DOHH2 (cell line): ENCODE measurements at regions not wholly inside any gene's neighbourhood (a gene's known extent, or its start where the extent isn't known, plus 50 kb on each side); places are given as distances from the start of the nearest gene placed in this dataset.

Experiments
- H3F3A ChIP-seq: fragments of 200-600 bp; sonication (generic), shearing (Covaris generic); 2 replicates; pipeline ENCODE4 v1.6.0; 2016; ENCODE audit warnings: antibody characterized with exemption, mild to moderate bottlenecking; ENCODE audit not compliant: control insufficient read depth, insufficient read depth
- H3K27ac ChIP-seq: fragments of 200-600 bp; sonication (generic); 2 replicates; pipeline ENCODE4 v1.5.1; 2014; ENCODE audit warnings: low read depth, mild to moderate bottlenecking, low read length, moderate library complexity
- H3K27me3 ChIP-seq: fragments of 200-600 bp; sonication (generic); 2 replicates; pipeline ENCODE4 v1.6.1; 2014; ENCODE audit warnings: mild to moderate bottlenecking, low read length, mixed read lengths; ENCODE audit not compliant: control insufficient read depth
- H3K36me3 ChIP-seq: fragments of 200-600 bp; sonication (generic); 2 replicates; pipeline ENCODE4 v1.6.1; 2014; ENCODE audit warnings: mild to moderate bottlenecking, low read length, moderate library complexity, mixed read lengths; ENCODE audit not compliant: control insufficient read depth
- H3K4me1 ChIP-seq: fragments of 200-600 bp; sonication (generic); 2 replicates; pipeline ENCODE4 v1.6.1; 2014; ENCODE audit warnings: mild to moderate bottlenecking, low read length, mixed read lengths; ENCODE audit not compliant: control insufficient read depth
- H3K4me2 ChIP-seq: fragments of 200-600 bp; sonication (generic); 2 replicates; pipeline ENCODE4 v1.6.0; 2014; ENCODE audit warnings: mild to moderate bottlenecking, low read length, moderate library complexity
- H3K4me3 ChIP-seq: fragments of 200-600 bp; sonication (generic); 2 replicates; pipeline ENCODE4 v1.5.1; 2014; ENCODE audit warnings: mild to moderate bottlenecking, low read length, mixed read lengths
- H3K79me2 ChIP-seq: fragments of 200-600 bp; sonication (generic); 2 replicates; pipeline ENCODE4 v1.6.1; 2014; ENCODE audit warnings: mild to moderate bottlenecking, low read length, mixed read lengths; ENCODE audit not compliant: control insufficient read depth
- H3K9me2 ChIP-seq: fragments of 200-600 bp; sonication (generic); replicated peaks from 2 replicates; pipeline ENCODE4 v1.6.1; 2014; ENCODE audit warnings: mild to moderate bottlenecking, low read length, mixed read lengths; ENCODE audit not compliant: control insufficient read depth
- H3K9me3 ChIP-seq: fragments of 200-600 bp; sonication (generic); 2 replicates; pipeline ENCODE4 v1.6.1; 2014; ENCODE audit warnings: antibody characterized with exemption, low read length, mixed read lengths; ENCODE audit not compliant: control insufficient read depth, insufficient read depth
- H4K20me1 ChIP-seq: fragments of 200-600 bp; sonication (generic); 2 replicates; pipeline ENCODE4 v1.6.0; 2014; ENCODE audit warnings: low read depth, mild to moderate bottlenecking, antibody characterized with exemption, low read length, moderate library complexity; ENCODE audit not compliant: control insufficient read depth, insufficient read depth
- CTCF ChIP-seq: fragments of 200-600 bp; sonication (generic); IDR thresholded peaks from one replicate; pipeline ENCODE4 v1.5.1; 2014; ENCODE audit warnings: antibody characterized with exemption, mild to moderate bottlenecking, low read depth, low read length; ENCODE audit not compliant: poor library complexity, severe bottlenecking
- EZH2phosphoT487 ChIP-seq: fragments of 200-600 bp; sonication (generic); IDR thresholded peaks from 2 replicates; pipeline ENCODE4 v1.6.1; 2017; ENCODE audit warnings: borderline replicate concordance, mild to moderate bottlenecking, antibody characterized with exemption, low read length, moderate library complexity, mixed read lengths

- Histone ChIP-seq H3K4me1 (no peaks in the 10 kb centered on the region), H3K27me3 (no peaks in the 10 kb centered on the region), H3F3A (no peaks in the 10 kb centered on the region), H3K36me3 (no peaks in the 10 kb centered on the region), H4K20me1 (no peaks in the 10 kb centered on the region), H3K9me2 (no peaks in the 10 kb centered on the region), H3K9me3 (no peaks in the 10 kb centered on the region), H3K4me3 (no peak overlapping the region), H3K79me2 (no peaks in the 10 kb centered on the region), H3K27ac (no peak overlapping the region), H3K4me2 (no peak overlapping the region)
- TF ChIP-seq CTCF (no peak), EZH2phosphoT487 (no peak)
Measured at GRCh38 chr14:101176535-101177205, 273.1 kb upstream of the RTL1 start.

- Histone ChIP-seq H3K9me3 (no peaks in the 10 kb centered on the region), H3K27me3 (no peaks in the 10 kb centered on the region), H3K9me2 (no peaks in the 10 kb centered on the region), H3K27ac (no peak overlapping the region), H3K4me1 (no peaks in the 10 kb centered on the region), H3K79me2 (no peaks in the 10 kb centered on the region), H4K20me1 (no peaks in the 10 kb centered on the region), H3K4me3 (no peak overlapping the region), H3K36me3 (no peaks in the 10 kb centered on the region), H3F3A (no peaks in the 10 kb centered on the region), H3K4me2 (no peak overlapping the region)
- TF ChIP-seq CTCF, result no peak
- TF ChIP-seq EZH2phosphoT487, result no peak
Measured at GRCh38 chr14:101177301-101177971, 273.9 kb upstream of the RTL1 start.

GRCh38 chr14:101178184-101179072 lies 274.9 kb upstream of the RTL1 start:
- no peak for TF ChIP-seq EZH2phosphoT487
- no peak overlapping the region for H3K27ac ChIP-seq
- H3K4me1 ChIP-seq, result no peaks in the 10 kb centered on the region
- no peaks in the 10 kb centered on the region for H3K79me2 ChIP-seq
- H3K27me3 ChIP-seq, result no peaks in the 10 kb centered on the region
- no peak overlapping the region for H3K4me3 ChIP-seq
- no peaks in the 10 kb centered on the region for H3K9me2 ChIP-seq
- H3F3A ChIP-seq, result no peaks in the 10 kb centered on the region
- no peaks in the 10 kb centered on the region for H4K20me1 ChIP-seq
- H3K4me2 ChIP-seq, result no peak overlapping the region
- H3K36me3 ChIP-seq, result no peaks in the 10 kb centered on the region
- no peaks in the 10 kb centered on the region for H3K9me3 ChIP-seq
